ENCODE measurements at regions not wholly inside any gene's neighbourhood (a gene's known extent, or its start where the extent isn't known, plus 50 kb on each side); places are given as distances from the start of the nearest gene placed in this dataset.
"Not testable (repeated sequence)": the region's sequence is repeated elsewhere in the genome, so short reads cannot be mapped to it uniquely, and the experiment has no call there.

GRCh38 chr12:105585107-105585506 lies 254.6 kb downstream of the C12orf75 start:
- no peak for DNase-seq (ENCODE audit: low read depth)

GRCh38 chr12:105587237-105587636 lies 256.7 kb downstream of the C12orf75 start:
- no peak for DNase-seq (ENCODE audit: low read depth)

GRCh38 chr12:105588106-105588505 lies 257.6 kb downstream of the C12orf75 start:
- DNase-seq (ENCODE audit: low read depth) = no peak

DNA sequence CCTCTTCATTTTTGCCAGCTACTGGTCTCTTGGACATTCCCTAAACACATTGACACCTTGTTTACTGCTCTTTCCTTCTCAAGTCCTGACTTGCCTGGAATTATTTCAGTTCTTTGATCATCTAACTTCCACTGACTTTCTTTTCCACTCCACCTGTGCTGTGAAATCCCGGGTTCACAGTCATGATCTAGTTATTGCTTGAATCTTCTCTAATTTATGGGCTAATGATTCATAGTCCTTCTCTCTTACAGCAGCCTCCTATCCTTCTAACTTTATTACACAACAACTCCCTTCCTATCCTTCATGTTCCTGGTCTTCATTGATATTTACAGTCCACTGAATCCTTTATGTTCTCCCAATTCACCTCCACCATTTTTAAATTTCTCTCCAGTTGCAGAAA lies 260.1 kb downstream of the C12orf75 start:
- no peak for DNase-seq (ENCODE audit: low read depth)

DNA sequence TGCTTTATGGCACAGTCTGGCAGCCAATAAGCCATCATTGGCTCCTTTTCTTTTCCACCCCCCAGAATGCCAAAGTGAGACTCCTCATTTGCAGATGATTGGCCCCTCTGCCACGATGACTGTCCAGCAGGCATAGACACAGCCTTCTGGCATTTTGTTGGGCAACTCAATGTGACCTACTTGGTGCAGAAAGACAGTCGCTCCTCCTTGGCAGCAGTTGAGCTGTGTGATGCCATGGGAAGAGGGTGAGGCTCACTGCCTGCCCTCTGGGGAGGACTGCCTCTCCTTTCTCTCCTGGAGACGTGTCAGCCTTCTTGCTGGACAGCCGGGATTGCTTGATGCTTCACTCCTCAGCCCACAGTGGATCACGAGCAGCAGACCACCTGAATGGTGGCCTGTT lies 264.9 kb downstream of the C12orf75 start:
- DNase-seq (ENCODE audit: low read depth) = no peak

DNA sequence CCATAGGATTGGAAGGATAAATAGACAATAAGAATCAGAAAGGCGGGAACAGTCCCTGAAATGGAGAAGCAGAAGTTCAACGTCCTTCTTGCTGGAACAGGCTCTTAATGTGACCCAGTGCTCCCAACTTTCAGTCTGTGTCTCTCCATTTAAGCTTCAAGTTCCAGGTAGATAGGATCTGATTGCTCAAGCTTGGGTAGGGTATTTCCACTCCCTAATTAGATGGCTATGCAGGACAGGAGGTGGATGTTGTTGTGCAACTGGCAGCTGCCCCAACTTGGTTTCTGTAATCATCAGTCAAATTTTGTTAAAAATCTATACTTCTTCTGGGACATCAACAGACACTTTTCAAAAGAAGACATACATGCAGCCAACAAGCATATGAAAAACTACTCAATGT lies 266.2 kb downstream of the C12orf75 start:
- no peak for DNase-seq (ENCODE audit: low read depth)

DNA sequence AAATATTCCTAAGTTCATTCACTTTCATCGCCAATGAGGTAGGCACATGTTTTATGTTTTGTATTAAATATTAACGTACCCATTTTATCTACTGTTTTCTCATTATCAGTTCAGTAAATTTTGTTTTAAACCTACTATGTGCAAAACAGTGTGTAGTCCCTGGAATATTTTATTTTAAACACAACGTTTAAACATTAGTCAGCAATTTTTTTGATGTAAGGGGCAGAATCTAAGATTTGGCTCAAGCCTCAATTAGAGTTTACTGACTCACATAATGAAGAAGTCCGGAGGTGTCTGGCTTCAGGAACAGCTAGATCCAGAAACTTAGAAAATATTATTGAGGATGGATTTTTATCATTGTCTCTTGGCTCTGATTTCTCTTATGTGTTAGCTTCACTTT lies 267.5 kb downstream of the C12orf75 start:
- no peak for DNase-seq (ENCODE audit: low read depth)

- DNase-seq (ENCODE audit: low read depth) = no peak
Measured at GRCh38 chr12:105600911-105601545, 270.5 kb downstream of the C12orf75 start.

DNA sequence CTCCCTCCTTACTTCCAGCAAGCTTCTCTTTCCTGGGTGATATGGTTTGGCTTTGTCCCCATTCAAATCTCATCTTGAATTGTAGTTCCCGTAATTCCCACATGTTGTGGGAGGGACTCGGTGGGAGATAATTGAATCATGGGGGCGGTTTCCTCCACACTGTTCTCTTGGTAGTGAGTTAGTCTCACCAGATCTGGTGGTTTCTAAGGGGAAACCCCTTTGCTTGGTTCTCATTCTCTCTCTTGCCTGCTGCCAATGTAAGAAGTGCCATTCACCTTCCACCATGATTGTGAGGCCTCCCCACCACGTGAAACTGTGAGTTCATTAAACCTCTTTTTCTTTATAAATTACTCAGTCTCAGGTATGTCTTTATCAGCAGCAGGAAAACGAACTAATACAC lies 271.8 kb downstream of the C12orf75 start:
- DNase-seq (ENCODE audit: low read depth) = not testable (repeated sequence)

DNA sequence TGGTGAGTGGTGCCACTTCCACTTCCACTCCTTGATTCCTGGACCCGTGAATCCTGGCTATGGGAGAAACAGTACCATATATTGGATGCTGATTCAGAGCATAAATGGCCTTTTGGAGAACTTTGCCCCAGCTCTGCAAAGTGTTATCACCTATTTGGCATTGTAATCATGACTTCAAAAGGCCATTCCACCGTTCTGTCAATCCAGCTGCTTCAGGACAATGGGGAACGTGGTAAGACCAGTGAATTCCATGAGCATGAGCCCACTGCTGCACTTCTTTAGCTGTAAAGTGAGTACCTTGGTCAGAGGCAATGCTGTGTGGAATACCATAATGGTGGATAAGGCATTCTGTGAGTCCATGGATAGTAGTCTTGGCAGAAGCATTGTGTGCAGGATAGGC lies 273.8 kb downstream of the C12orf75 start:
- not testable (repeated sequence) for DNase-seq (ENCODE audit: low read depth)

DNA sequence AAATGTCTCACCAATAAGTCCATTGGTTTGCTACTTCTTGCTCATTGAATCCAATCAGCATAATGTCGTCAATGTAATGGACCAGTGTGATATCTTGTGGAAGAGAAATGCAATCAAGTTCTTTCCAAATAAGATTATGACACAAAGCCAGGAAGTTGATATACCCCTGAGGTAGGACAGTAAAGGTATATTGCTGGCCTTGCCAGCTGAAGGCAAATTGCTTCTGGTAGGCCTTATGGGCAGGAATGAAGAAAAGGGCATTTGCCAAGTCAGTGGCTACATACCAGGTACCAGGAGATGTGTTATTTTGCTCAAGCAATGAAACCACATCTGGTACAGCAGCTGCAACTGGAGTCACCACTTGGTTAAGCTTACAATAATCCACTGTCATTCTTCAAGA lies 276.1 kb downstream of the C12orf75 start:
- not testable (repeated sequence) for DNase-seq (ENCODE audit: low read depth)

- not testable (repeated sequence) for DNase-seq (ENCODE audit: low read depth)
Measured at GRCh38 chr12:105609001-105609400, 278.5 kb downstream of the C12orf75 start.

- no peak for DNase-seq (ENCODE audit: low read depth)
Measured at GRCh38 chr12:105610459-105610858, 280.0 kb downstream of the C12orf75 start.

DNA sequence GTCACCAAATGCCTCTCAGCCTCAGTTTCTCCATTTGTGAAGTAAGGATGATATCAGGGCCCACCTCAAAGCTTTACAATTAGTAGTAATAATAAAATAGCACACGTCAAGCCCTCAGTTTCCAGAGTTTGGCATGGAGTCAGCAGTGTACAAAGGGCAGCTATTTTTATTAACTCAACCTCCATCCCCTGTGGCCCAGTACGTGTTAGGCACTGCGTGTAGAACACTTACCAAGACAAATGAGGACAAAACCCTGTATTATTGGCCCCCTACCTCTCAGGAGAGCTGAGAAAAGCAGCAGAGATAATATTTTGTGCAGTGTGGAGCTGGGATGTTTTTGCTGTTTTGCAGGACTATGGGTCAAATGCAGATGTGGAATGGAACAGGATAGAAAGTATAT lies 280.8 kb downstream of the C12orf75 start:
- no peak for DNase-seq (ENCODE audit: low read depth)

DNA sequence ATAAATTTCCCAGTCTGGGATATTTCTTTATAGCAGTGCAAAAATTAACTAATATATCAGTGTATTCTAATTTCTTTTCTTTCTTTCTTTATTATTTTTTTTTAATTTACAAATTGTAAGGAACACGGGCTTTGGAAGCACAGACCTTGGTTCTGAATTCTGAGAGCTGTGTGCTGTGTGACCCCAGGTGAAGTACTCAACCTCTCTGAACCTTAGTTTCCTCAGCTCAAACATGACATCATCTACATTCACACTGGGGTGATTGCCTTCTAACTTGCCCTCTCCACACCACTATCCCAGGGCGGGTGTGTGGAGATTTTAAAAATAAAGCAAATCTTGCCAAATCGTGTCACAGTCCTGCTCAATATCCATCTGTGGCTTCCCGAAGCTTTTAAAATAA lies 282.8 kb downstream of the C12orf75 start:
- DNase-seq (ENCODE audit: low read depth) = no peak

DNA sequence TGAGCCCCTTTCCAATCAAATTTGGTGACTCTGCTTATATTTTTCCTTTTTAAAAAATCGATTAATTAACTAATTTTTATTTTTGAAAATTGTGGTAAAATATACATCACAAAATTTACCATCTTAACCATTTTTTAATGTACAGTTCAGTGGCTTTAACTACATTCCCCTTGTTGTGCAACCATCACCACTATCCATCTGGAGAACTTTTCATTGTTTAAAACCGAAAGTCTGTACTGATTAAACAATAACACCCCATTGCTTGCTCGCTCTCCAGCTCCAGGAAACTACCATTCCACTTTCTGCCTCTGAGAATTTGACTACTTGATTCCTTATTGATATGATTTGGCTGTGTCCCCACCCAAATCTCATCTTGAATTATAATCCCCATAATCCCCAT lies 283.4 kb downstream of the C12orf75 start:
- no peak for DNase-seq (ENCODE audit: low read depth)

GRCh38 chr12:105616971-105617540 lies 286.6 kb downstream of the C12orf75 start:
- DNase-seq (ENCODE audit: low read depth) = no peak

GRCh38 chr12:105622220-105622619 lies 291.7 kb downstream of the C12orf75 start:
- DNase-seq (ENCODE audit: low read depth) = no peak

- DNase-seq (ENCODE audit: low read depth) = no peak
Measured at GRCh38 chr12:105622846-105623736, 292.6 kb downstream of the C12orf75 start.

GRCh38 chr12:105626653-105627052 lies 296.2 kb downstream of the C12orf75 start:
- DNase-seq (ENCODE audit: low read depth) = no peak

- no peak for DNase-seq (ENCODE audit: low read depth)
Measured at GRCh38 chr12:105637470-105637869, 307.0 kb downstream of the C12orf75 start.

- no peak for DNase-seq (ENCODE audit: low read depth)
Measured at GRCh38 chr12:105640761-105641160, 310.3 kb downstream of the C12orf75 start.

GRCh38 chr12:105641749-105642148 lies 311.3 kb downstream of the C12orf75 start:
- DNase-seq (ENCODE audit: low read depth) = no peak

Measured in fibroblast of the conjunctiva (primary cell).